A549 (cell line): ENCODE measurements at regions not wholly inside any gene's neighbourhood (a gene's known extent, or its start where the extent isn't known, plus 50 kb on each side); places are given as distances from the start of the nearest gene placed in this dataset.

ENCODE experiments used
- CHD2 ChIP-seq: fragments of 150-350 bp; IDR thresholded peaks from 2 replicates; pipeline ENCODE4 v1.6.1; 2014; ENCODE audit warnings: low read length; ENCODE audit not compliant: partially characterized antibody
- ESRRA ChIP-seq: fragments of 150-350 bp; IDR thresholded peaks from 2 replicates; pipeline ENCODE4 v1.6.1; 2014; ENCODE audit warnings: mild to moderate bottlenecking, low read length, borderline replicate concordance
- NFE2L2 ChIP-seq: fragments of 150-350 bp; conservative IDR thresholded peaks from 2 replicates; pipeline ENCODE4 v1.6.1; 2014; ENCODE audit warnings: low read length
- POLR2A ChIP-seq: IDR thresholded peaks from 2 replicates; pipeline ENCODE4 v1.6.1; 2012; ENCODE audit warnings: mild to moderate bottlenecking, low read length

DNA sequence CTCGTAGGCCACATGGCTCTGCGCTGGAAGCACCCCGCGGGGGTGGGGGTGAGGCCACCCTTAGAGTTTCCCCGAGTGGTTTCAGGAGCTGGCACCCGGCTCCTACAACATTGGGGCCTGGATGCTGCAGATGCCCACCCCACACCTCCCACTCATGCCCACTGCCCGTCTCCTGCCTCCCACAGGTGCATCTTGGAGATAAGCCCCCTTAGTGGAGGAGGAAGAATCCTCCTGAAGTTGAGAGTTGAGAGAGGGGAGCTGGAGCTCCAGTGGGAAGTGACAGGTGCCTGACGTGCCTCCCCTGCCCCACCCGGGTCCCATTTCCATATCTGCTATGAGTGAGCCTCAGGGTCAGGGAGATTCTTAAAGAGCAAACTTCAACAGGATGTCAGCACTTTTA lies 341.3 kb downstream of the TEX29 start:
- no peak for TF ChIP-seq CHD2
- no peak for TF ChIP-seq NFE2L2
- TF ChIP-seq ESRRA = no peak
- TF ChIP-seq POLR2A = no peak
